OCI-LY1 (cell line): ENCODE measurements at regions not wholly inside any gene's neighbourhood (a gene's known extent, or its start where the extent isn't known, plus 50 kb on each side); places are given as distances from the start of the nearest gene placed in this dataset.

Experiments
- EZH2 ChIP-seq: fragments of 200-600 bp; sonication (generic), shearing (Covaris generic); IDR thresholded peaks from 2 replicates; pipeline ENCODE4 v1.8.0; 2017; ENCODE audit warnings: borderline replicate concordance, mixed run types, mild to moderate bottlenecking, antibody characterized with exemption, low read length, moderate library complexity, mixed read lengths
- TF ChIP-seq, protein P1 (sequence below): fragments of 200-600 bp; sonication (generic), shearing (Covaris generic); IDR thresholded peaks from 2 replicates; pipeline ENCODE4 v1.5.1; 2017; ENCODE audit warnings: mild to moderate bottlenecking, antibody characterized with exemption, low read length, moderate library complexity, mixed read lengths

DNA sequence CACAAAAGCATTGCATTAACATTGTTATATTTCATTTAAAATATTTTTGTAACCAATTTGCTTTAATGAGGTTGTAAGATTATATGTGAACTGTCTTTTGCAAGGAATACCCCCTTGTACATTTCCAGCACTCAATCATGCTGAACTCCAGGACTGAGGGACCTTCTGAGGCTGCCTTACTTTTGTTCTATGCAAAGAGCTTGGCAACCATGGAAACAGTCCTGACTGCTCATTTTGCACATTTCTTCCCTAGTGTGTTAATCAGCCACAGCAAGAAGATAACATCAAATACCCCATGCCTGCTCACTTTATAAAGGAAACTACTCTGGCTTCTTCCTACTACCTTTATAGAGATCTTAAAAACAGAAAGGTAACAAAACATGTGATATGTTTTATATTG lies 355.6 kb upstream of the IZUMO3 start:
- TF ChIP-seq, protein P1, sequence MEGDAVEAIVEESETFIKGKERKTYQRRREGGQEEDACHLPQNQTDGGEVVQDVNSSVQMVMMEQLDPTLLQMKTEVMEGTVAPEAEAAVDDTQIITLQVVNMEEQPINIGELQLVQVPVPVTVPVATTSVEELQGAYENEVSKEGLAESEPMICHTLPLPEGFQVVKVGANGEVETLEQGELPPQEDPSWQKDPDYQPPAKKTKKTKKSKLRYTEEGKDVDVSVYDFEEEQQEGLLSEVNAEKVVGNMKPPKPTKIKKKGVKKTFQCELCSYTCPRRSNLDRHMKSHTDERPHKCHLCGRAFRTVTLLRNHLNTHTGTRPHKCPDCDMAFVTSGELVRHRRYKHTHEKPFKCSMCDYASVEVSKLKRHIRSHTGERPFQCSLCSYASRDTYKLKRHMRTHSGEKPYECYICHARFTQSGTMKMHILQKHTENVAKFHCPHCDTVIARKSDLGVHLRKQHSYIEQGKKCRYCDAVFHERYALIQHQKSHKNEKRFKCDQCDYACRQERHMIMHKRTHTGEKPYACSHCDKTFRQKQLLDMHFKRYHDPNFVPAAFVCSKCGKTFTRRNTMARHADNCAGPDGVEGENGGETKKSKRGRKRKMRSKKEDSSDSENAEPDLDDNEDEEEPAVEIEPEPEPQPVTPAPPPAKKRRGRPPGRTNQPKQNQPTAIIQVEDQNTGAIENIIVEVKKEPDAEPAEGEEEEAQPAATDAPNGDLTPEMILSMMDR = no peak
- no peak for TF ChIP-seq EZH2
